GM19468 (cell line): ENCODE measurements at regions not wholly inside any gene's neighbourhood (a gene's known extent, or its start where the extent isn't known, plus 50 kb on each side); places are given as distances from the start of the nearest gene placed in this dataset.
"Not testable (repeated sequence)": the region's sequence is repeated elsewhere in the genome, so short reads cannot be mapped to it uniquely, and the experiment has no call there.

Experiments used
- ATAC-seq: cut with Tn5 transposase; IDR thresholded peaks from one replicate; pipeline ENCODE4 v1.9.1; 2021; ENCODE audit warnings: mild to moderate bottlenecking, moderate library complexity, moderate number of reproducible peaks; ENCODE audit not compliant: unreplicated experiment; ENCODE audit errors: extremely low read depth

DNA sequence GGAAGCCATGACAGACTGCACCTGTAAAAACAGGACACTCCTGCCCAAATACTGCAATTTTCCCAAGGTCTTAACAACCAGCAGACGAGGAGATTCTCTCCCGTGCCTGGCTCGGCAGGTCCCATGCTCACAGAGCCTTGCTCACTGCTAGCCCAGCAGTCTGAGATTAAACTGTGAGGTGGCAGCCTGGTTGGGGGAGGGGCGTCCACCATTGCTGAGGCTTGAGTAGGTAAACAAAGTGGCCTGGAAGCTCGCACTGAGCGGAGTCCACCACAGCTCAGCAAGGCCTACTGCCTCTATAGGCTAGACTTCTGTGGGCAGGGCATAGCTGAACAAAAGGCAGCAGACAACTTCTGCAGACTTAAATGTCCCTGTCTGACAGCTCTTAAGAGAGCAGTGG, 80.3 kb downstream of the ANXA5 start:
- ATAC-seq: not testable (repeated sequence)

DNA sequence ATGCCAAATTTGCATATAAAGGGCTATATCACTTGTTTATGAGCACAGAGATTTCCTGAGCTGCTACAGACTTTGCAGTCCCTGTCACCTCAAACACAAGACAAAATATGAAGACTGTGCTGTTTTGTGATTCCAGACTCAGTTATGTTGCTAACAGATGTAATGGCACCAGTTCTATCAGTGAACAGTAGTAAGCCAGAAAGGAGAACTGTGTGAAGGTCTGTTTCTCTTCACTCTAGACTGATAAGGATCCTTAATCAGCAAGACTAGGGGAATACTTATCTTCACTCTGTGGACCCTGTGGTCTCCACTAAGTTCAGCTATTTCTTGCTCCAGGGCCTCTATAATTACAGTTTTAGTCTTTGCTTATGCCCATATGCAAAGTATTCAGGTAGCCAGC, 82.7 kb downstream of the ANXA5 start:
- no peak for ATAC-seq

DNA sequence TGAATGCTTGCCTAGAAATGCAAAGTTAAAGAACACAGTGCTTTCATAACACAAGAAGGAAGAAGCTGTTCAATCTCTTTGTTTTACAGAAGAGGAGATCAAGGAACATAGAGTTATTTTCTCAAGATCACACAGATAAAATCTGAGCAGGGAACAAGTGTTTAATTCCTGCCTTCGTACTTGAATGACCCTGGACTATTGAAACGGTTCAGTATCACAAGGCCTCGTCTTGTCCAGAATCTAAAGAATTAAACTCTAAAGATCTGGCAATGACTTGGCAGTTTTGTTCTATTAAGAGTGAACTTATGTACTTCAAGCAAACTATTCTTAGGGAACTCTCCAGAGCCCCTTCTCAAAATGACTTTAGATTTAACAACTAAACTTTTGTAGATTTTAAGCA, 97.7 kb downstream of the ANXA5 start:
- no peak for ATAC-seq

DNA sequence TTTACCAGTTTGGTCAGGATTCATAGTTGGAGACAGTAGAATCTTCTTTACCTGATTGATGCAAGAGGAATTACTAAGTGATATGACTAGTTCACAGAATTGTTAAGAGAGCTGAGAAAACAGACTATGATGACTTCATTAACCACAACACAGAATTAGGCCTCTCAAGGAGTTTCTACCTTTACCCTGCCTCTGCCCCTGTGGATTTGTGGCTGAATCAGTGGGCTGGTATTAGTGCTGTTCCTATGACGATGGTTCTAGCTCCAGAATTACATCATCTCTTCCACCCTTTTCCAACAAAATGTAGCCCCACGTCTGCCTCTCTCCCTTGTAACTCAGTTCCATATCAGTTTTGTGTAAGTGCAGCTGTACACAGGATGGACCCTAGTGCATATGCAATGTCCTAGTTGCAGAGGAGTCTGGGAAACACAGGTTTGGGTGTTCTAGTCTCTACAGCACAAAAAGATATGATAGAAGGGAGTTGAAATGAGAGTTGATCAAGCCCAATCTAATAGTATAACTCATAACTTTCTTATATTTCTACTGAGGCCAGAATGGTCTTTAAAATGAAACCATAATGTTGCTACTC, 99.3 kb downstream of the ANXA5 start:
- ATAC-seq: no peak

DNA sequence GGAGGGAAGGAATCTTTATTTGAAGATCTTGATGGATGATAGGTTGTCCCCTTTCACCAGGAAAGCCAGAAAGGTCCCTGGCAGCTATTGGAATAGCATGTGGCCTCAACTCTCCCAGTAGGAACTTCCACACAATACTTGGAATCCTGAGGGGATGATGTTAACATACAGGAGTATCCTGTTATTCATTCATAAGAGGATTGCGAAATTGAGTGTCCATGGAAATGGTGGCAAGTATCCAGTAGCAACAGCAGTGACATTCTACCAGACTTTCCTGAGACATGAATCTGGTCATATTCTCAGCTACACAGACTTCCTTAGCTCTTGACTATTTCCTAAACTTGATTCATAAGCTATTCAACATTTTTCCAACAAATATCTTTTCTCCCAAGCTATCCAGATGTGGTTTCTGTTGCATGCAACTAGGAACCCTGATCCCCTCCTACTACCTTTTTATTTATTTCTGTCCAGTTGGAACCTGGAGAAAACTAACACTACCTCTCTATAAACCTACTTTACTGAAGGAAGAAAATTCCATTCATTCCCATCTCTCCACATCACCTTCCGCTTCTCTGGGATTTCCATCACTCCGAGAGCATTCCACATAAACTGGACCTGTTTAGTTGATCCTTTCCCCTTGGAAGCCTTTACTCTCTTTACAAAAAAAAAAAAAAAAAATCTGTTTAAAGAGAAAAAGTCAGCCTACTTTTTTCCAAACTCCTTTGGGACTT, 101.8 kb downstream of the ANXA5 start:
- no peak for ATAC-seq

DNA sequence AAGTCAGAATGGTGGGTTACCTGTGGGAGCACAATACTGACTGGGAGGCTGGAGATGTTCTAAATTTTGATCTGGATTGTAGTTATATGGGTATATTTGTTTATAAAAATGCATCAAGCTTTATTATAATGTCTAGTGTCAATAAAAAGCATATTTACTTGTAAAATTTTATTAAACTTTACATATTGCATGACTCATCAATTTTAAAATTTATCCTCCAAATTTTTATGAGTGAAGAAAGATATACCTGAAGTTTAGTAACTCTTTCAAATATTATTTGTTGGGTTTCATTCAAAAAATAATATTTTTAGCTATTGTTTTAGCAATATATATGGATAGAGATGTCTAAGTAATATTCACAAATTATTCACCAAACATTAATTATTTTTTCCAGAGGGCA, 103.0 kb downstream of the ANXA5 start:
- no peak for ATAC-seq

DNA sequence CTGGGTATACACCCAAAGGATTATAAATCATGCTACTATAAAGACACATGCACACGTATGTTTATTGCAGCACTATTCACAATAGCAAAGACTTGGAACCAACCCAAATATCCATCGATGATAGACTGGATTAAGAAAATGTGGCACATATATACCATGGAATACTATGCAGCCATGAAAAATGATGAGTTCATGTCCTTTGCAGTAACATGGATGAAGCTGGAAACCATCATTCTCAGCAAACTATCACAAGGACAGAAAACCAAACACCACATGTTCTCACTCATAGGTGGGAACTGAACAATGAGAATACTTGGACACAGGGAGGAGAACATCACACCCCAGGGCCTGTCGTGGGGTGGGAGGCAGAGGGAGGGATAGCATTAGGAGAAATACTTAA, 104.5 kb downstream of the ANXA5 start:
- ATAC-seq: not testable (repeated sequence)

DNA sequence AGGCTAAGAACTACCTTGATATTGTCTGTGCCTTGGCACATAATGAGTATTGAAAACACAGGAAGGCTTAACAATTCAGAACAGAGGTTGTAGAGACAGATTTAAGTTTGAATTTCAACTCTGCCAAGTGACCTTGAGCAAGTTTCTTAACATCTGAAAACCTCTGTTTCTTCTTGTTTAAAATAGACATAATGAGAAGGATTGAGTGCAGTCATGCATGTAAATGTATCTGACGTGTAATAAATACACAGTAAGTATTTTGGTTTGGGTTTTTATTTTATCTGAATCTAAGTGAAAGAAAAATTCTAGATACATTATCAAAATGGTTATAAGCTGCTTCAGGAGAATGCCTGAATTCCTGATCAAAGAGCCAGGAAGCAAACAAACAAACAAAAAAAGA, 111.9 kb downstream of the ANXA5 start:
- ATAC-seq: no peak

DNA sequence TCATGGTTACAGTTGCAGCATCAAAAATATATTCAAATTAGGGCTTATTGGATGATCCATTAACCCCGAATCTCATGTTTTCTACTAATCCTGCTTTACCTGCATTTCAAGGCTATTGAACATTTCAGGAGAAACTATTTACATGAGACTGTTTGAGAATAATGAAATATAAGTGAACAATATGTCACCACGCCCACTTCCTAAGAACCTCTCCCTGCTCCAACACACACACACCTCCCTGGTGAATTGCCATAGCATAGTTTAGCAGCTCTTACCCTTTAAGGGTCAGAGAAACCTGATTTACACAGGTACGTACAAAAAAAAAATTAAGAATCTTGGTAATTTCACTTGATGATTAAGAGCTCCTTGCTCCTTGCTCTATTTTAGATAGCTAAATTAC, 113.4 kb downstream of the ANXA5 start:
- ATAC-seq: no peak

DNA sequence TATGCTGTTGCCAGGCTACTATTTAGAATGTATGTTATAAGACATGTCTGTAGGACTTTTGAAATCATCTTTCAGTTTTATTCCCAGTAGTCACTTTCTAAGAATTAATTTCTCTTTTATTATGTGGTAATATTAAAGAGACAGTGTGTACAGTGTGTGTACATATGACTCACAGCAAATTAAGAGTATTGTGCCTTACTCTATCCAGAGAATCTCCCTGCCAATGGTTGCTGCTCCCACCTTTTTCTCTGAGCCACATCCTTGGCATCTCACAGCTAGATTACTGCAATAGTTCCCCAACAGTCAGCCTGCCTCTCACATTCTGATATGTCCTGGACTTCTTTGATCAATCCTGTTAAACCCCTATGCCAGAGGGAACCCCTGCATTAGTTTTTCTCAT, 114.5 kb downstream of the ANXA5 start:
- no peak for ATAC-seq

DNA sequence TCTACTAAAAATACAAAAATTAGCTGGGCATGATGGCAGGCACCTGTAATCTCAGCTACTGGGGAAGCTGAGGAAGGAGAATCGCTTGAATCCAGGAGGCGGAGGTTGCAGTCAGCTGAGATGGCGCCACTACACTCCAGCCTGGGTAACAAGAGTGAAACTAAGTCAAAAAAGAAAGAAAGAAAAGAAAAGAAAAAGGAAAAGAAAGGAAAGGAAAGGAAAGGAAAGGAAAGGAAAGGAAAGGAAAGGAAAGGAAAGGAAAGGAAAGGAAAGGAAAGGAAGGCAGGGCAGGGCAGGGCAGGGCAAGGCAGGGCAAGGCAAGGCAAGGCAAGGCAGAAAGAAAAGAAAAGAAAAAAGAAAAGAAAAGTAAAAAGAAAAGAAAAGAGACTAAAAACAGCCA, 121.4 kb downstream of the ANXA5 start:
- ATAC-seq: not testable (repeated sequence)

DNA sequence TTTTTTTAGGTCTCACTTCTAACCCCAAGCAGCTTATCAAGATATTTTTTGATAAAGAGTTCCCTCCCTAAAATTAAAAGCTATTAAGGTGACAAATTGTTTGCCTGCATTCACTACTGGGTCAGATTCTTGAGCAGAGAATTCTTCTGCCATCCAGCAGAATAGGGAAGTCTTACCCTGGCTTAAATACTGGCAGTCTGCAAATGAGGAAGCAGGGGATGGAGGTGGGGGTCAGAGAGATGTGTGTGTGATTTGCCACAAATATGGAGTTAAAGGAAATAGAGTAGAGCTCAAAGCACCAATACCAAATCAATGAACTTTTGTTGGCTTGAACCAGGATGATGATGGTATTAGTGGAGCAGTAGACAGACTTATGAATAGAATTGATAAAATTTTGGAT, 122.2 kb downstream of the ANXA5 start:
- ATAC-seq: no peak

DNA sequence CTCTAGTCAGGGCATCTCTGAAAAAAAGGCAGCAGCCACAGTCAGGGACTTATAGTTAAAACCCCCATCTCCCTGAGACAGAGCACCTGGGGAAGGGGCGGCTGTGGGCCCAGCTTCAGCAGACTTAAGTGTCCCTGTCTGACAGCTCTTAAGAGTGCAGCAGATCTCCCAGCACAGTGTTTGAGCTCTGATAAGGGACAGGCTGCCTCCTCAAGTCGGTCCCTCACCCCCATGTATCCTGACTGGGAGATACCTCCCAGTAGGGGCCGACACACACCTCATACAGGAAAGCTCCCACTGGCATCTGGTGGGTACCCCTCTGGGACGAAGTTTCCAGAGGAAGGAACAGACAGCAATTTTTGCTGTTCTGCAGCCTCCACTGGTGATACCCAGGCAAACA, 129.0 kb downstream of the ANXA5 start:
- ATAC-seq: no peak

DNA sequence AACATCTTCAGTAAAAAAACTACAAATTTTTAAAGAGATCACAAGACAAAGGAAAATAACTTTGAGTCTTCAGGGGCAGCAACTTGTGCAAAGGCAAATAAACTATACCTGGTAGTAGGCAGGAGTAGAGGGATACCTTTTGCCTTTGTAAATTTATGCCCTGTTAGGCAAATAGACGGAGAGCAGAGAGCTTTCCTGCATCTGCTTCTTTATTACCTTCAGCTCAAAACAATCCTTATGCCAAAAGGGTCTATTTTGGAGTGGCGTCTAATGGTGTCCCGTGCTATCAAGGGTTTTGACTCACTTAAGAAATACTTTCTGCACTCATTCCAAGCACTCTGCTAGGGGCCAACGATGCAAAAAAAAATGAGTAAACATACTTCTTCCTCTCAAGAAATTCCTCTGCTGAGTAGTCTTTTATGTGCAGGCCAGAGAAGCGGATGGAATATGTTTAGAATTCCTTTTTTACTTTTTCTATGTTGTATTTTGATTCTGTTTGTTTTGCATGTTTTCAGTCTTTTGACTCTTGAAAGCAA, 131.9 kb downstream of the ANXA5 start:
- ATAC-seq: no peak

DNA sequence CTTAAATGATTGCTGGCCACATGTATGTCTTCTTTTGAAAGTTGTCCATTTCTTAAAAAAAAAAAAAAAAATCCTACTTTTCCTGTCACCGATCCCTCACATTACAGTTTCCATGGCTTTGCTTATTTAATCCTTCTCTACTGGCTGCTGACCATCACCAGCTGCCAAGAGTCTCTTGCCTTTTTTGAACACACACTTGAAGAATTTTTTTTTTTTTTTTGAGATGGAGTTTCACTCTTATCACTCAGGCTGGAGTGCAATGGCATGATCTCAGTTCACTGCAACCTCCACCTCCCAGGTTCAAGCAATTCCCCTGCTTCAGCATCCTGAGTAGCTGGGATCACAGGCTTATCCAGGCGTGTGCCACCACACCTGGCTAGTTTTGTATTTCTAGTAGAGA, 134.0 kb downstream of the ANXA5 start:
- ATAC-seq: no peak

DNA sequence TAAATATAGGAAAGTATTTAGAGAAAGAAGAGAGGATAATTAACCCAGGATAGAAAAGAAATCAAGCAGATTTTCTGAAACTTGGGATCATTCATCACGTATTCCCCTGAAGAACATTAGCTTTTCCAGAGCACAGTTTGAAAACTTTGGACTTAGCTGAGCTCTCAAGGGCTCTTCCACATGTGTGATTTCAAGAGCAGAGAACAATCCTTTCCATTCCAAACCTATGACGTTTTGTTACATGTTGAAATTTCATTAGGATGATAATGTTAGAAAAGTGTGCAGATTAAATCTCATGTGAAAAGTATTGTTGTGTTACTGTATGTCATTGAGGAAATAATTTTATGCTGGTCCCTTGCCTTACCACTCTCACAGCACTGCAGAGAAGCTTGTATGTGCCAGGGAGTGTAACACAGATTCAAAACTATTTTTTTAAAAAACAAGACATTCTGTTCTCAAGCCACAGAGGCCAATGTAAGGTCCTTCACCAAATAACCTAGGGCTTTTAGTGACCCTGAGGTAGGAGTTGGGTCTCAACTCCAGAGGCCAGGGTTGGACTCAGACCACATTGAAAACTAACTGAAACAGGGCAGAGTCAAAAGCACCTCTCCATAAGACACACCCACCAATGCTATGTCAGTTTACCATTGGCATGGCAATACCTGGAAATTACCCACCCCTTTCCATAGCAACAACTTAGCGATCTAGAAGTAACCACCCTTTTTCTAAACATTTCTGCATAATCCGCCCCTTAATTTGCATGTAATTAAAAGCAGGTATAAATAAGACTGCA, 141.3 kb downstream of the ANXA5 start:
- no peak for ATAC-seq

DNA sequence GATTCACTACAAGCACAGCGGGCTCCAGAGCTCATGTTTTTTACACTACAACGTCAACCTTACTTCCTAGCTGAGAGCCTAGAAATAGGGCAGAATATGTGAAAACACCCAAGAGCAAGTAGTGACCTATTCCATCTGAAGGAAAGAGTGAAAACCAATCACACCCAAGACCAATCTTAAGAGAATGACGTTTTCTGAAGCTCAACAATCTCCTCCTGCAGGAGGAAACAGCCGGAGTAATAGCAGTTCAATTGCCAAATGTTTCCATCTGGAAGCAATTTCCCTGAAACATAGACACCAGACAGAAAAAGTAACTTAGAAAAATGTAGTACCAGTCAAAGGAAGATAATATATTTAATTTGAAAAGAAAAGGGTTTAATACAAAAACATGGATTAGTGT, 142.4 kb downstream of the ANXA5 start:
- no peak for ATAC-seq

DNA sequence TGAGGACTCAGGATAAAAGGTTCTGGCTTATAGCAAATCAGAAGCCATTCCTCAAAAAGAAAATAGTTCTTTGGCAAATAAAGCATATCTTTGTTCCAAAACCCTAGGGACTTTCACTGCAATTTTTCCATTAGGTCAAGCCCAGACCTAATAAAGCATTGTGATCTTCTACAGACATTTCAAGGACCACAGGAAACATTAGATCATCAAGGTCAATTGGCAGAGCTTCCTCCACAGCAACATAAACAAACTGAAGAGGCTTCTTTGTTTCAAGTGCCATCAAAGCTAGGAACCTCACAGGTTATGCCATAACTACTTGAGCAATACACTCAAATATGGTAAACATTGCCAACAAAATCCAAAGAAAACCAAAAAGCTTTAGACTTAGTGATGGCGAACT, 144.9 kb downstream of the ANXA5 start:
- ATAC-seq: no peak

DNA sequence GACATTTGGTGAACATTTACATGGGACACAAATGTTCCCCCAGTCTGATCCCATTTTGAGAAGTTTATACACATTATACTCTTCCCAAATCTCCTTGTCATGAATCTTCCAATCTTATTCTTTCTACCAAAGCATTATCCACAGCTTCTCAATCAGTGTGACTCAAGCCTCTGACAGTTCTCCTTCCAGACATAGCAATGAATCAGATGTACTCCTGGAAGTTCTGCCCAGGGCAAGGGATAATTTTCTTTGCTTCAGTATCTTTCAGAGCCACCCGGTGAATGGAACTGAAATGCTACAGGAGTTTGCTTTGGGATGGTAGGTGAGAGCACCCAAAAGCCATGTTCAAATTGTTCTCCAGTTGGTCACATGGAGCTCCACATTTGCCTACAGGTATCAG, 145.5 kb downstream of the ANXA5 start:
- no peak for ATAC-seq

DNA sequence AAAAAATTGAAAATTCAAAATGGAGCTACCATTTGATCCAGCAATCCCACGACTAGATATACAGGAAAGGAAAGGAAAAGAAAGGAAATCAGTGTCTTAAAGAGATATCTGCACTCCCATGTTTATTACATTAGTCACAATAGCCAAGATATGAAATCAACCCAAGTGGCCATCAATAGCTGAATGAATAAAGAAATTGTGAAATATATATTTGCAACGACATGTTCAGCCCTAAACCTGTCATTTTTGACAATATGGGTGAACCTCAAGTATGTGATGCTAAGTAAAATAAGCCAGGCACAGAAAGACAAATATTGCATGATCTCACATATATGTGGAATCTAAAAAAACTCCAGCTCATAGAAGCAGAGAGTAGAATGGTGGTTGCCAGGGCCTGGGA, 155.1 kb downstream of the ANXA5 start:
- no peak for ATAC-seq

DNA sequence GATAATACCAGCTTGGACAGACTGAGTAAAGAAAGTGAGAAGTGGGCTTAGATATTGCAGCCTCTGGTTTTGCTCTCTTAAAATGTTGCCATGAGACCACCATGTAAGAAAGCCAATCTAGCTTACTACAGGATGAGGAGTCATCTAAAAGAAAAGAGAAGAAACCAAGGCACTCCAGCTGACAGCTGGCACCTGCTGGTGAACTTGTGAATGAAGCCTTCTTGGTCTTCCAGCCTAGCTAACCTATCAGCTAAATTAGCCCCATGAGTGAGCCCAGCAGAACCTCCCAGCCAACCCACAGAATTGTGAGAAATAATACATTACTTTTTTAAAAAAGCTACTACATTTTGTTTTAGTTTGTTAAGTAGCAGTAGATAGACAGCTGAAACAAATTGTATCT, 154.5 kb upstream of the QRFPR start:
- no peak for ATAC-seq
